ENCODE measurements at regions not wholly inside any gene's neighbourhood (a gene's known extent, or its start where the extent isn't known, plus 50 kb on each side); places are given as distances from the start of the nearest gene placed in this dataset.

- no peak for TF ChIP-seq SPI1 (IDR thresholded peaks at IDR 0.05; ENCODE audit: low read depth, low read length)
- no peak for TF ChIP-seq POLR2AphosphoS5 (IDR thresholded peaks at IDR 0.05; ENCODE audit: low read depth, low read length)
Measured at GRCh38 chr3:107943786-107944523, 146.9 kb downstream of the CD47 start.
